ENCODE measurements at regions not wholly inside any gene's neighbourhood (a gene's known extent, or its start where the extent isn't known, plus 50 kb on each side); places are given as distances from the start of the nearest gene placed in this dataset.
"Not testable (repeated sequence)": the region's sequence is repeated elsewhere in the genome, so short reads cannot be mapped to it uniquely, and the experiment has no call there.

DNA sequence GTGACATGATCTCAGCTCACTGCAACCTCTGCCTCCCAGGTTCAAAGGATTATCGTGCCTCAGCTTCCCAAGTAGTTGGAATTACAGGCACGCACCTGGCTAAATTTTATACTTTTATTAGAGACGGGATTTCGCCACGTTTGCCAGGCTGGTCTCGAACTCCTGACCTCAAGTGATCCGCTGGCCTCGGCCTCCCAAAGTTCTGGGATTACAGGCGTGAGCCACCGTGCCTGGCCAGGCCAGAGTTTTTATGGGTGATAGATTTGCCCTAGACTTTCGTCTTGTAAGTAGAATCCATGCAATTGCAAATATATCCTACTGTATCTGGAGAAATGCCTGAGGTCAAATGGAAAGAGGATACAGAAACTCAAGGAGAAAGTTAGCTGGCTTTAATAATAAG, 819.9 kb upstream of the SLITRK1 start:
- no peak for DNase-seq (ENCODE audit: extremely low read depth, low read depth)
- no peak for TF ChIP-seq CTCF (IDR thresholded peaks at IDR 0.05; ENCODE audit: low read depth, low read length)

GRCh38 chr13:84697591-84697990, 815.3 kb upstream of the SLITRK1 start:
- not testable (repeated sequence) for DNase-seq (ENCODE audit: extremely low read depth, low read depth)

DNA sequence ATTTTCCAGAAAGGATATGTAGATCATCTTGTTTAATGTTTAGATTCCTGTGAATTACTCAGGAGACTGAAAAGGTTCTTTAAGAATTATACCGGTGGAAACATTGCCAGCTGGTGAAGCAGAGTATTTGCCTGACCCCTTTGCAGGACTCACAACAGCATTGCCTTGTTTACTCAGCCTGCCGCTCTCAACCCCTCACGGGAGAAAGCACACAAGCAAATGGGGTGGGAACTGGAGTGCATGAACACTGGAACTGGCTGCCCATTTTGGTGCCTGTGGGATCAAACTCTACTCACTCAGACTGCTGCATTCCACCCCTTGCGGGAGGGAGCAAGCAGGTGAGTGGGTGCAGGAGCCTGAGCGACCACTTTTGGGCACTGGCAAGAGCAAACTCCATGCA, 804.7 kb upstream of the SLITRK1 start:
- no peak for TF ChIP-seq CTCF (IDR thresholded peaks at IDR 0.05; ENCODE audit: low read depth, low read length)
- no peak for DNase-seq (ENCODE audit: extremely low read depth, low read depth)

GRCh38 chr13:84686458-84686857, 804.2 kb upstream of the SLITRK1 start:
- TF ChIP-seq CTCF (IDR thresholded peaks at IDR 0.05; ENCODE audit: low read depth, low read length): no peak
- DNase-seq (ENCODE audit: extremely low read depth, low read depth): no peak

- no peak for TF ChIP-seq CTCF (IDR thresholded peaks at IDR 0.05; ENCODE audit: low read depth, low read length)
- no peak for DNase-seq (ENCODE audit: extremely low read depth, low read depth)
Measured at GRCh38 chr13:84684804-84685203, 802.5 kb upstream of the SLITRK1 start.

- no peak for DNase-seq (ENCODE audit: extremely low read depth, low read depth)
- TF ChIP-seq CTCF (IDR thresholded peaks at IDR 0.05; ENCODE audit: low read depth, low read length): no peak
Measured at GRCh38 chr13:84684048-84684662, 801.9 kb upstream of the SLITRK1 start.

- no peak for DNase-seq (ENCODE audit: extremely low read depth, low read depth)
- TF ChIP-seq CTCF (IDR thresholded peaks at IDR 0.05; ENCODE audit: low read depth, low read length): no peak
Measured at GRCh38 chr13:84683448-84683847, 801.2 kb upstream of the SLITRK1 start.

DNA sequence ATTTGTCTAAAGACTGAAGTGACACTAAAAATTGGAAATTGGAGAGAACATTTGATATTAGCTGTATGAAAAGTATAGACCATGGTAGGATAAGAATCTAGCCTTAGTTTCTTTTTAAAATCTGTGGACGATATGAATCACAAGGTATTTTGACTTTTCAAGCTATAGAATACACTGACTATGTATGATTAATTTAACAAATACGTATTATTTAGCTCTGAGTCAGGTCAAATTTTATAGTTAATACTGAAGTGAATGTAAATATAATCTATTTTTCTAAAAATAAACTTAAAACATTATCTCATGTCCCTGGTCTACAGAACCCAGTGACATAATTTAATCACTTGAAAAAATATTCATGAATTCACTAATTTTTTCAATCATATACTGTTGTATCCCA, 795.6 kb upstream of the SLITRK1 start:
- DNase-seq (ENCODE audit: extremely low read depth, low read depth): no peak
- TF ChIP-seq CTCF (IDR thresholded peaks at IDR 0.05; ENCODE audit: low read depth, low read length): no peak

All from AG09319 (cell line).